Lower lobe of right lung (tissue), 2 donors: ENCODE measurements at regions not wholly inside any gene's neighbourhood (a gene's known extent, or its start where the extent isn't known, plus 50 kb on each side); places are given as distances from the start of the nearest gene placed in this dataset.

ENCODE experiments used
- ATAC-seq, 2 donors: fragments of 200-7000 bp; cut with Tn5 transposase; one replicate each; pipeline ENCODE4 v1.9.1; 2020 to 2022; ENCODE audit warnings: mild to moderate bottlenecking in 2 of 2, moderate library complexity in 2 of 2
- DNase-seq: peaks from one replicate; pipeline ENCODE4 v3.0.0-alpha.2; 2020
- H3K27ac ChIP-seq: fragments of 200-600 bp; one replicate; pipeline ENCODE4 v1.8.0; 2022
- H3K27me3 ChIP-seq: fragments of 200-600 bp; one replicate; pipeline ENCODE4 v1.8.0; 2022; ENCODE audit warnings: low read depth
- H3K36me3 ChIP-seq: fragments of 200-600 bp; one replicate; pipeline ENCODE4 v1.8.0; 2022; ENCODE audit warnings: mild to moderate bottlenecking
- H3K4me1 ChIP-seq: fragments of 200-600 bp; one replicate; pipeline ENCODE4 v1.8.0; 2022
- H3K4me3 ChIP-seq: fragments of 200-600 bp; one replicate; pipeline ENCODE4 v1.8.0; 2022; ENCODE audit warnings: mild to moderate bottlenecking
- H3K9me3 ChIP-seq: fragments of 200-600 bp; one replicate; pipeline ENCODE4 v1.8.0; 2022
- intact Hi-C: fragments of 100-400 bp; cut with DNase I; formaldehyde crosslinking; loops from one replicate; pipeline ENCODE4 v1.11.0; 2022
- TF ChIP-seq, protein P1 (sequence below): fragments of 200-600 bp; IDR thresholded peaks from one replicate; pipeline ENCODE4 v1.8.0; 2022; ENCODE audit warnings: antibody characterized with exemption, mild to moderate bottlenecking
- donor health status: DM: no; HTN: yes; CAD: no; lungs with severe emphysema.

DNA sequence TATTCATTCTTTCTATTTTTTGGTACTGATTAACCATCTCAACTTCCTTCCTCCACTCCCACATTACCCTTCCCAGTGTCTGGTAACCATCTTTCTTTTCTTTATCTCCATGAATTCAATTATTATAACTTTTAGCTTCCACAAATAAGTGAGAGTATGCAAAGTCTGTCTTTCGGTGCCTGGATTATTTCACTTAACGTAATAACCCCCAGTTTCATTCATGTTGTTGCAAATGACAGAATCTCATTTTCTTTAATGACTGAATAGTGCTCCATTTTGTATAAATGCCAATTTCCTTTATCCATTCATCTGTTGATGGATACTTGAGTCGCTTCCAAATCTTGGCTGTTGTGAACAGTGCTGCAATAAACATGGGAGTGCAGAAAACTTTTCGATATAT is 940.4 kb downstream of the GLUD2 start:
- Histone ChIP-seq H3K27me3 (no peaks in the 10 kb centered on the region), H3K27ac (no peak overlapping the region), H3K4me3 (no peak overlapping the region), H3K4me1 (no peaks in the 10 kb centered on the region), H3K36me3 (no peaks in the 10 kb centered on the region), H3K9me3 (no peaks in the 10 kb centered on the region)
- no peak for ATAC-seq
- TF ChIP-seq, protein P1, sequence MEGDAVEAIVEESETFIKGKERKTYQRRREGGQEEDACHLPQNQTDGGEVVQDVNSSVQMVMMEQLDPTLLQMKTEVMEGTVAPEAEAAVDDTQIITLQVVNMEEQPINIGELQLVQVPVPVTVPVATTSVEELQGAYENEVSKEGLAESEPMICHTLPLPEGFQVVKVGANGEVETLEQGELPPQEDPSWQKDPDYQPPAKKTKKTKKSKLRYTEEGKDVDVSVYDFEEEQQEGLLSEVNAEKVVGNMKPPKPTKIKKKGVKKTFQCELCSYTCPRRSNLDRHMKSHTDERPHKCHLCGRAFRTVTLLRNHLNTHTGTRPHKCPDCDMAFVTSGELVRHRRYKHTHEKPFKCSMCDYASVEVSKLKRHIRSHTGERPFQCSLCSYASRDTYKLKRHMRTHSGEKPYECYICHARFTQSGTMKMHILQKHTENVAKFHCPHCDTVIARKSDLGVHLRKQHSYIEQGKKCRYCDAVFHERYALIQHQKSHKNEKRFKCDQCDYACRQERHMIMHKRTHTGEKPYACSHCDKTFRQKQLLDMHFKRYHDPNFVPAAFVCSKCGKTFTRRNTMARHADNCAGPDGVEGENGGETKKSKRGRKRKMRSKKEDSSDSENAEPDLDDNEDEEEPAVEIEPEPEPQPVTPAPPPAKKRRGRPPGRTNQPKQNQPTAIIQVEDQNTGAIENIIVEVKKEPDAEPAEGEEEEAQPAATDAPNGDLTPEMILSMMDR, result no peak
- no peak for DNase-seq
- intact Hi-C loops, result no loop called here

DNA sequence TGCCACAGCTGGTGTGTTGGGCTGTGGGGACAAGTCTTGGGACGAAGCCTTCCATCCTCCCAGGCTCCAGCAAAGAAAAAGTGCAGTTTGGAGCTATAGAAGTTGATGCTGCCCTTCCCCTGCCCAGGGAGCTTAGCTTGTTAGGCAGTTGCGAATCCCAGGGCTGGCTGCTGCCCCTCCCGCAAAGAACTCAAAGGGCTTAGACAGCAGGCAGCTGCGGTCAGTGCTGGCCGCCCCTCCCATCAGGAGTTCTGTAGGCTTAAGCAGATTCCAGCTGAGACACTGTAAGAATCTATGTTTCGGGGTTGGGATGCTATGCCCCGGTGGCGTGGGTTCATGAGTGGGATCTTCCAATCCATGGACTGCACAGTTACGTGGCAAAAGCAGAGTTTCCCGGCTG is 956.7 kb downstream of the GLUD2 start:
- H3K36me3 ChIP-seq, result no peaks in the 10 kb centered on the region
- no peaks in the 10 kb centered on the region for H3K4me1 ChIP-seq
- no peak overlapping the region for H3K4me3 ChIP-seq
- no peaks in the 10 kb centered on the region for H3K27me3 ChIP-seq
- intact Hi-C loops, result no loop called here
- H3K27ac ChIP-seq, result no peak overlapping the region
- ATAC-seq (no peak), DNase-seq (no peak)
- TF ChIP-seq, protein P1, result no peak
- H3K9me3 ChIP-seq, result no peaks in the 10 kb centered on the region

DNA sequence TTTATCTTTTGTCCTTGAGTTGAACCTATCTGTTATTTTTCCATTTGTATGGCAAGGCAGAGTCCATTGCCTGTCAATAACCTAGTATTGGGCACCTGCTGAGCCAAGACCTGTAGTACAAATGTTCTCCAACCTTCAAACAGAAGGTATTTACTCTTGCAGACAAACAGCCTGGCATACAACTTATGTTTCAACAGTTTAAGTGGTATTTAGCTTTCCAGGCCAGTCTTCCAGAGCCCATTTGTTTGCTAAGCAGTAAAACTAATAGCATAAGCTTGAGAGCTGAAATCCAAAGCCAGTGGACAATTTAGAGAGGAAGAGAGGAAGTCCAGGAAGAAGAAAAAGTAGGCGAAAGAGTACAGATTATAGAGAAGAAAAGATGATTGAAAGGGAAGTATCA is 979.3 kb downstream of the GLUD2 start:
- Histone ChIP-seq H3K27me3 (no peaks in the 10 kb centered on the region), H3K9me3 (no peaks in the 10 kb centered on the region), H3K4me3 (no peak overlapping the region), H3K36me3 (no peaks in the 10 kb centered on the region), H3K4me1 (no peaks in the 10 kb centered on the region), H3K27ac (no peak overlapping the region)
- TF ChIP-seq, protein P1, result no peak
- ATAC-seq (no peak), DNase-seq (no peak)
- intact Hi-C loops, result no loop called here

DNA sequence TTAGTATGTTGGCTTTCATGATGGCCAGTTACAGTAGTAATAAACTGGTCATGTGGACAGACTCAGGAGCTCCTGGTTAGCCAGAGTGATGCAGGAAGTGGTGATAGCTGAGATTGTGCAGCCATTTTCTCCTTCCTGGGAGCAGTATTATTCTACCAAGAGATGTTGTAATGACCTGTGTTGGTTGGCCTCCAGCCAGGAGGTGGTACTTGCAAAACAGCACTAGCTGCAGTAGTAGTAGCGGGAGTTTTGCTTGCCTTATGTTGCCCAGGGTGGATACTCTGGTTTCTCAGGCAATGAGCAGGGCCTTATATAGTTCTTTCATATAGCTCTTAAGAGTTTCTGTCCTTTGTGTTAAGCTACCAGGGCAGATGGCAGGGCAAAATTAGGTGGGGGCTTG is 998.8 kb downstream of the GLUD2 start:
- no peak for ATAC-seq

DNA sequence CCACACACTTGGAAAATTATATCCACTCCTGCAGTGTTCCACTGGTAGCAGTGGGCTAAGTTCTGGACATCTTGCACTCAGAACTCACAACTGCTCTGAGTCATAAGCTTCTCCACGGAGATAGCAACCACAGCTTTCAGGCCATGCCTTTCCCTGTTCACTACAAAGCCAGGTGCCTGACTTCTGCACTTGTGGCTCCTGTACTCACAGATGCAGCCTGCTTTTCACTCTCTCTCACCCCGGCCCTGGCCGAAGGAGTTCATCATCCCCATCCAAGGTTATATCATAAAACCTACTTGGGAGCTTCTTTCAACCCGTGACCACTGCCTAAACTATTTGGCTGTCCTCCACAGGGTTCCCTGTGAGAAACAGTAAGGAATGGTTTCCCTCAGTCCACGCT is 999.4 kb downstream of the GLUD2 start:
- Histone ChIP-seq H3K36me3 (no peaks in the 10 kb centered on the region), H3K27ac (no peak overlapping the region), H3K9me3 (no peaks in the 10 kb centered on the region), H3K4me3 (no peak overlapping the region), H3K4me1 (no peaks in the 10 kb centered on the region), H3K27me3 (no peaks in the 10 kb centered on the region)
- no peak for DNase-seq
- TF ChIP-seq, protein P1, result no peak
- intact Hi-C loops, result no loop called here
- no peak for ATAC-seq

More for the DNA sequence above, 998.8 kb downstream of the GLUD2 start:
- Histone ChIP-seq H3K36me3 (no peaks in the 10 kb centered on the region), H3K27me3 (no peaks in the 10 kb centered on the region), H3K27ac (no peak overlapping the region), H3K9me3 (no peaks in the 10 kb centered on the region), H3K4me3 (no peak overlapping the region), H3K4me1 (no peaks in the 10 kb centered on the region)
- TF ChIP-seq, protein P1, result no peak
- no peak for DNase-seq
- intact Hi-C loops, result no loop called here

DNA sequence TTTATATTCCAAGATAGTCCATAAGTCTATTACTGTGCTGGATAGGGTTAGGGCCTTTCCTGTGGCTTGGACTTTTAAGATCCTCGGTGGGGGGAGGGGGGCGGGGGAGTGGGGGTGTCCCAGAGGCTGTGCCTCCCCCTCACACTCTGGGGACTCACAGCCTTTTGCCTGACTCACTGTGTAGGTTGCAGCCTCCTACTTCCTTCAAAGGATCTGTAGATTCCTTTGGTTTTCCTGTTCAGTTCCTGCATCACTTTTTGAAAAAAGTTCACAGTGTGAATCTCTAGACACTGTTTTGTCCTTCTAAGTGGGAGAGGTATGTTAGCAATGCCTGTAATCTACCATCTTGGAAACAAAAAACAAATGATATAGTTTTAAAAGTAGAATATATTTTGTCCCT is 999.9 kb downstream of the GLUD2 start:
- TF ChIP-seq, protein P1, result no peak
- Histone ChIP-seq H3K36me3 (no peaks in the 10 kb centered on the region), H3K9me3 (no peaks in the 10 kb centered on the region), H3K27me3 (no peaks in the 10 kb centered on the region), H3K4me1 (no peaks in the 10 kb centered on the region), H3K4me3 (no peak overlapping the region), H3K27ac (no peak overlapping the region)
- intact Hi-C loops, result no loop called here
- no peak for ATAC-seq
- DNase-seq, result no peak
